ENCODE measurements at regions not wholly inside any gene's neighbourhood (a gene's known extent, or its start where the extent isn't known, plus 50 kb on each side); places are given as distances from the start of the nearest gene placed in this dataset.
"Not testable (repeated sequence)": the region's sequence is repeated elsewhere in the genome, so short reads cannot be mapped to it uniquely, and the experiment has no call there.

- peaks cover 16% of the 10 kb centered on the region for H3K4me1 Mint-ChIP-seq
- DNase-seq (ENCODE audit: low spot score in 2 of 2): peak; percentile 18 to 82
- H3K27ac Mint-ChIP-seq: peak overlapping the region; percentile 74
- ATAC-seq, H3K36me3 Mint-ChIP-seq, H3K9me3 Mint-ChIP-seq: not testable (repeated sequence)
- H3K4me3 Mint-ChIP-seq: peak overlapping the region; percentile 85
Measured at GRCh38 chr2:87075054-87075790, 53.6 kb upstream of the PLGLB1 start.

- H3K27ac Mint-ChIP-seq: peak overlapping the region; percentile 99
- peaks cover 10% of the 10 kb centered on the region for H3K4me1 Mint-ChIP-seq
- peak overlapping the region; percentile 85 for H3K4me3 Mint-ChIP-seq
- not testable (repeated sequence) for H3K36me3 Mint-ChIP-seq; DNase-seq (ENCODE audit: low spot score in 2 of 2); H3K9me3 Mint-ChIP-seq
- ATAC-seq: peak; percentile 66
Measured at GRCh38 chr2:87075791-87076252, 54.2 kb upstream of the PLGLB1 start.

- DNase-seq (ENCODE audit: low spot score in 2 of 2): peak; percentile 88 to 96
- Mint-ChIP-seq H3K4me3 (peak overlapping the region; percentile 85), H3K27ac (peak overlapping the region; percentile 99)
- peak; percentile 94 for ATAC-seq
- H3K36me3 Mint-ChIP-seq, H3K4me1 Mint-ChIP-seq, H3K9me3 Mint-ChIP-seq: not testable (repeated sequence)
Measured at GRCh38 chr2:87076253-87077123, 54.8 kb upstream of the PLGLB1 start.

- not testable (repeated sequence) for H3K9me3 Mint-ChIP-seq; H3K36me3 Mint-ChIP-seq; H3K4me1 Mint-ChIP-seq; DNase-seq (ENCODE audit: low spot score in 2 of 2)
- ATAC-seq: peak; percentile 11
- Mint-ChIP-seq H3K27ac (peak overlapping the region; percentile 99), H3K4me3 (peak overlapping the region; percentile 85)
Measured at GRCh38 chr2:87077124-87077446, 55.4 kb upstream of the PLGLB1 start.

GRCh38 chr2:87081727-87082126, 60.1 kb upstream of the PLGLB1 start:
- H3K27ac Mint-ChIP-seq; ATAC-seq; H3K4me1 Mint-ChIP-seq; H3K4me3 Mint-ChIP-seq; H3K36me3 Mint-ChIP-seq; H3K9me3 Mint-ChIP-seq; DNase-seq (ENCODE audit: low spot score in 2 of 2): not testable (repeated sequence)

GRCh38 chr2:87088079-87088478, 66.4 kb upstream of the PLGLB1 start:
- not testable (repeated sequence) for ATAC-seq, H3K4me1 Mint-ChIP-seq, H3K9me3 Mint-ChIP-seq

GRCh38 chr2:87089401-87089800, 67.8 kb upstream of the PLGLB1 start:
- DNase-seq (ENCODE audit: low spot score in 2 of 2); H3K9me3 Mint-ChIP-seq; H3K36me3 Mint-ChIP-seq; H3K27ac Mint-ChIP-seq; H3K4me1 Mint-ChIP-seq; H3K4me3 Mint-ChIP-seq; ATAC-seq: not testable (repeated sequence)

More at GRCh38 chr2:87088079-87088478, 66.4 kb upstream of the PLGLB1 start:
- H3K27ac Mint-ChIP-seq: peak overlapping the region; percentile 81
- H3K36me3 Mint-ChIP-seq; DNase-seq (ENCODE audit: low spot score in 2 of 2); H3K4me3 Mint-ChIP-seq: not testable (repeated sequence)

GRCh38 chr2:87093252-87093651, 71.6 kb upstream of the PLGLB1 start:
- H3K27ac Mint-ChIP-seq; ATAC-seq; H3K4me1 Mint-ChIP-seq; H3K9me3 Mint-ChIP-seq; DNase-seq (ENCODE audit: low spot score in 2 of 2); H3K4me3 Mint-ChIP-seq; H3K36me3 Mint-ChIP-seq: not testable (repeated sequence)

GRCh38 chr2:87093937-87094529, 72.4 kb upstream of the PLGLB1 start:
- not testable (repeated sequence) for H3K4me1 Mint-ChIP-seq, ATAC-seq, H3K27ac Mint-ChIP-seq

GRCh38 chr2:87095804-87096203, 74.2 kb upstream of the PLGLB1 start:
- not testable (repeated sequence) for H3K36me3 Mint-ChIP-seq; DNase-seq (ENCODE audit: low spot score in 2 of 2); H3K27ac Mint-ChIP-seq; H3K9me3 Mint-ChIP-seq; ATAC-seq; H3K4me1 Mint-ChIP-seq; H3K4me3 Mint-ChIP-seq

More at GRCh38 chr2:87093937-87094529, 72.4 kb upstream of the PLGLB1 start:
- H3K36me3 Mint-ChIP-seq; H3K4me3 Mint-ChIP-seq; H3K9me3 Mint-ChIP-seq; DNase-seq (ENCODE audit: low spot score in 2 of 2): not testable (repeated sequence)

- DNase-seq (ENCODE audit: low spot score in 2 of 2); H3K9me3 Mint-ChIP-seq; H3K36me3 Mint-ChIP-seq; H3K4me1 Mint-ChIP-seq: not testable (repeated sequence)
- Mint-ChIP-seq H3K4me3 (peak overlapping the region; percentile 34), H3K27ac (peak overlapping the region; percentile 95)
- peak; percentile 99 for ATAC-seq
Measured at GRCh38 chr2:87128761-87129553, 107.3 kb upstream of the PLGLB1 start.

- not testable (repeated sequence) for ATAC-seq; DNase-seq (ENCODE audit: low spot score in 2 of 2); H3K4me3 Mint-ChIP-seq; H3K9me3 Mint-ChIP-seq; H3K4me1 Mint-ChIP-seq; H3K36me3 Mint-ChIP-seq; H3K27ac Mint-ChIP-seq
Measured at GRCh38 chr2:87132577-87132976, 110.9 kb upstream of the PLGLB1 start.

GRCh38 chr2:87151835-87152493, 130.3 kb upstream of the PLGLB1 start:
- DNase-seq (ENCODE audit: low spot score in 2 of 2); H3K27ac Mint-ChIP-seq; H3K4me3 Mint-ChIP-seq; H3K4me1 Mint-ChIP-seq; ATAC-seq; H3K9me3 Mint-ChIP-seq; H3K36me3 Mint-ChIP-seq: not testable (repeated sequence)

- H3K4me3 Mint-ChIP-seq; H3K27ac Mint-ChIP-seq; DNase-seq (ENCODE audit: low spot score in 2 of 2); H3K36me3 Mint-ChIP-seq; H3K4me1 Mint-ChIP-seq; ATAC-seq; H3K9me3 Mint-ChIP-seq: not testable (repeated sequence)
Measured at GRCh38 chr2:87174454-87174853, 152.8 kb upstream of the PLGLB1 start.

Measured in stimulated activated effector memory CD8-positive, alpha-beta T cell treated with anti-CD3 and anti-CD28 coated beads, Interleukin-12 subunit alpha, Interleukin-12 subunit beta, amount 100 ng/mL, for 72 hours (primary cell).